ENCODE measurements at regions not wholly inside any gene's neighbourhood (a gene's known extent, or its start where the extent isn't known, plus 50 kb on each side); places are given as distances from the start of the nearest gene placed in this dataset.
"Not testable (repeated sequence)": the region's sequence is repeated elsewhere in the genome, so short reads cannot be mapped to it uniquely, and the experiment has no call there.

- DNase-seq (ENCODE audit: low read depth) = peak; percentile 15
- no peak overlapping the region for H3K4me3 ChIP-seq (ENCODE audit: low read depth, low read length)
- peak; percentile 97 for TF ChIP-seq CTCF (IDR thresholded peaks at IDR 0.05; ENCODE audit: control insufficient read depth, extremely low read depth, insufficient read depth)
Measured at GRCh38 chr14:44846232-44846824, 115.4 kb downstream of the KLHL28 start.

GRCh38 chr14:44835928-44836327 is 125.8 kb downstream of the KLHL28 start:
- not testable (repeated sequence) for DNase-seq (ENCODE audit: low read depth); H3K4me3 ChIP-seq (ENCODE audit: low read depth, low read length)

- DNase-seq (ENCODE audit: low read depth) = no peak
- TF ChIP-seq CTCF (IDR thresholded peaks at IDR 0.05; ENCODE audit: control insufficient read depth, extremely low read depth, insufficient read depth) = no peak
- no peak overlapping the region for H3K4me3 ChIP-seq (ENCODE audit: low read depth, low read length)
Measured at GRCh38 chr14:44833376-44834060, 128.2 kb downstream of the KLHL28 start.

- H3K4me3 ChIP-seq (ENCODE audit: low read depth, low read length) = no peak overlapping the region
- TF ChIP-seq CTCF (IDR thresholded peaks at IDR 0.05; ENCODE audit: control insufficient read depth, extremely low read depth, insufficient read depth) = no peak
Measured at GRCh38 chr14:44830371-44830770, 131.4 kb downstream of the KLHL28 start.

GRCh38 chr14:44829021-44829420 is 132.7 kb downstream of the KLHL28 start:
- DNase-seq (ENCODE audit: low read depth) = no peak
- no peak for TF ChIP-seq CTCF (IDR thresholded peaks at IDR 0.05; ENCODE audit: control insufficient read depth, extremely low read depth, insufficient read depth)
- H3K4me3 ChIP-seq (ENCODE audit: low read depth, low read length) = no peak overlapping the region

More at GRCh38 chr14:44830371-44830770, 131.4 kb downstream of the KLHL28 start:
- DNase-seq (ENCODE audit: low read depth) = no peak

GRCh38 chr14:44828023-44828422 is 133.7 kb downstream of the KLHL28 start:
- no peak for DNase-seq (ENCODE audit: low read depth)
- H3K4me3 ChIP-seq (ENCODE audit: low read depth, low read length) = no peak overlapping the region
- TF ChIP-seq CTCF (IDR thresholded peaks at IDR 0.05; ENCODE audit: control insufficient read depth, extremely low read depth, insufficient read depth) = no peak

- DNase-seq (ENCODE audit: low read depth) = no peak
- H3K4me3 ChIP-seq (ENCODE audit: low read depth, low read length) = no peak overlapping the region
- TF ChIP-seq CTCF (IDR thresholded peaks at IDR 0.05; ENCODE audit: control insufficient read depth, extremely low read depth, insufficient read depth) = no peak
Measured at GRCh38 chr14:44820230-44820964, 141.3 kb downstream of the KLHL28 start.

Data from LNCaP clone FGC (cell line).